ENCODE measurements at regions not wholly inside any gene's neighbourhood (a gene's known extent, or its start where the extent isn't known, plus 50 kb on each side); places are given as distances from the start of the nearest gene placed in this dataset.

- TF ChIP-seq EZH2phosphoT487 (IDR thresholded peaks at IDR 0.05; ENCODE audit: insufficient read depth, low read depth) (no peak), EZH2 (IDR thresholded peaks at IDR 0.05; ENCODE audit: insufficient read depth, poor library complexity, severe bottlenecking) (no peak)
Observed at GRCh38 chr4:133981327-133981726, 220.3 kb downstream of the PABPC4L start.

All from GM23248 (cell line).